ENCODE measurements at regions not wholly inside any gene's neighbourhood (a gene's known extent, or its start where the extent isn't known, plus 50 kb on each side); places are given as distances from the start of the nearest gene placed in this dataset.

GRCh38 chr5:10838038-10838437 lies 77.0 kb upstream of the DAP start:
- Histone ChIP-seq H3K4me1 (no peaks in the 10 kb centered on the region), H3K27ac (no peak overlapping the region), H3K9ac (ENCODE audit: low read depth in 2 of 2, low read length in 2 of 2) (no peak overlapping the region), H3K9me3 (no peaks in the 10 kb centered on the region), H3K4me3 (no peak overlapping the region), H3K36me3 (no peaks in the 10 kb centered on the region), H3K27me3 (no peaks in the 10 kb centered on the region)
- DNase-seq, result no peak
- no peak for TF ChIP-seq CTCF (IDR thresholded peaks at IDR 0.05)
- intact Hi-C loops (cut with DNase I), result no loop called here

GRCh38 chr5:10836986-10837385 lies 76.0 kb upstream of the DAP start:
- intact Hi-C loops (cut with DNase I), result no loop called here
- no peaks in the 10 kb centered on the region for H3K27me3 ChIP-seq
- TF ChIP-seq CTCF (IDR thresholded peaks at IDR 0.05), result no peak
- no peak overlapping the region for H3K9ac ChIP-seq (ENCODE audit: low read depth in 2 of 2, low read length in 2 of 2)
- no peak for DNase-seq
- H3K4me3 ChIP-seq, result no peak overlapping the region
- H3K4me1 ChIP-seq, result no peaks in the 10 kb centered on the region
- H3K36me3 ChIP-seq, result no peaks in the 10 kb centered on the region
- H3K9me3 ChIP-seq, result no peaks in the 10 kb centered on the region
- H3K27ac ChIP-seq, result no peak overlapping the region

GRCh38 chr5:10834695-10835094 lies 73.7 kb upstream of the DAP start:
- Histone ChIP-seq H3K4me3 (no peak overlapping the region), H3K27ac (no peak overlapping the region), H3K4me1 (no peaks in the 10 kb centered on the region), H3K9ac (ENCODE audit: low read depth in 2 of 2, low read length in 2 of 2) (no peak overlapping the region), H3K27me3 (no peaks in the 10 kb centered on the region), H3K9me3 (no peaks in the 10 kb centered on the region), H3K36me3 (no peaks in the 10 kb centered on the region)
- DNase-seq, result no peak
- TF ChIP-seq CTCF (IDR thresholded peaks at IDR 0.05), result no peak
- intact Hi-C loops (cut with DNase I), result no loop called here

- Histone ChIP-seq H3K36me3 (no peaks in the 10 kb centered on the region), H3K4me3 (no peak overlapping the region), H3K9ac (ENCODE audit: low read depth in 2 of 2, low read length in 2 of 2) (no peak overlapping the region), H3K4me1 (no peaks in the 10 kb centered on the region), H3K9me3 (no peaks in the 10 kb centered on the region), H3K27me3 (no peaks in the 10 kb centered on the region), H3K27ac (no peak overlapping the region)
- no peak for DNase-seq
- no peak for TF ChIP-seq CTCF (IDR thresholded peaks at IDR 0.05)
- intact Hi-C loops (cut with DNase I), result no loop called here
Measured at GRCh38 chr5:10832987-10833386, 72.0 kb upstream of the DAP start.

GRCh38 chr5:10832421-10832820 lies 71.4 kb upstream of the DAP start:
- H3K27ac ChIP-seq, result no peak overlapping the region
- TF ChIP-seq CTCF (IDR thresholded peaks at IDR 0.05), result no peak
- H3K4me3 ChIP-seq, result no peak overlapping the region
- intact Hi-C loops (cut with DNase I), result no loop called here
- H3K27me3 ChIP-seq, result no peaks in the 10 kb centered on the region
- no peak for DNase-seq
- no peaks in the 10 kb centered on the region for H3K36me3 ChIP-seq
- H3K9ac ChIP-seq (ENCODE audit: low read depth in 2 of 2, low read length in 2 of 2), result no peak overlapping the region
- no peaks in the 10 kb centered on the region for H3K4me1 ChIP-seq
- no peaks in the 10 kb centered on the region for H3K9me3 ChIP-seq

- no peak for TF ChIP-seq CTCF (IDR thresholded peaks at IDR 0.05)
- DNase-seq, result no peak
- H3K4me3 ChIP-seq, result no peak overlapping the region
- H3K9me3 ChIP-seq, result no peaks in the 10 kb centered on the region
- H3K27me3 ChIP-seq, result no peaks in the 10 kb centered on the region
- H3K36me3 ChIP-seq, result no peaks in the 10 kb centered on the region
- intact Hi-C loops (cut with DNase I), result no loop called here
- no peak overlapping the region for H3K9ac ChIP-seq (ENCODE audit: low read depth in 2 of 2, low read length in 2 of 2)
- H3K4me1 ChIP-seq, result no peaks in the 10 kb centered on the region
- no peak overlapping the region for H3K27ac ChIP-seq
Measured at GRCh38 chr5:10831419-10831818, 70.4 kb upstream of the DAP start.
